Neural progenitor cell (in vitro differentiated cells): ENCODE measurements at regions not wholly inside any gene's neighbourhood (a gene's known extent, or its start where the extent isn't known, plus 50 kb on each side); places are given as distances from the start of the nearest gene placed in this dataset.

Source experiments
- DNase-seq: peaks from one replicate; pipeline ENCODE4 v3.0.0-alpha.2; 2016; ENCODE audit warnings: low spot score
- H2AFZ ChIP-seq: fragments of 200-600 bp; sonication (generic); replicated peaks from 2 replicates; pipeline ENCODE4 v1.6.1; 2016; ENCODE audit warnings: antibody characterized with exemption
- H3F3A ChIP-seq: fragments of 200-600 bp; sonication (generic); 2 replicates; pipeline ENCODE4 v1.6.1; 2016; ENCODE audit warnings: antibody characterized with exemption, low read depth
- H3K27ac ChIP-seq: fragments of 200-600 bp; sonication (generic); 2 replicates; pipeline ENCODE4 v1.5.1; 2016; ENCODE audit warnings: mild to moderate bottlenecking
- H3K27me3 ChIP-seq: fragments of 200-600 bp; sonication (generic); 2 replicates; pipeline ENCODE4 v1.6.1; 2016; ENCODE audit warnings: mild to moderate bottlenecking, moderate library complexity
- H3K36me3 ChIP-seq: fragments of 200-600 bp; sonication (generic); 2 replicates; pipeline ENCODE4 v1.5.1; 2016
- H3K4me1 ChIP-seq: fragments of 200-600 bp; sonication (generic); 2 replicates; pipeline ENCODE4 v1.6.1; 2016; ENCODE audit warnings: mixed run types
- H3K4me2 ChIP-seq: fragments of 200-600 bp; sonication (generic); 2 replicates; pipeline ENCODE4 v1.6.1; 2016
- H3K4me3 ChIP-seq: fragments of 200-600 bp; sonication (generic); 2 replicates; pipeline ENCODE4 v1.5.1; 2016
- H3K79me2 ChIP-seq: fragments of 200-600 bp; sonication (generic); 2 replicates; pipeline ENCODE4 v1.6.1; 2016; ENCODE audit warnings: low read depth
- H3K9ac ChIP-seq: fragments of 200-600 bp; sonication (generic); 2 replicates; pipeline ENCODE4 v1.6.1; 2016
- H3K9me3 ChIP-seq: fragments of 200-600 bp; sonication (generic); 2 replicates; pipeline ENCODE4 v1.5.1; 2016; ENCODE audit warnings: low read depth
- H4K20me1 ChIP-seq: fragments of 200-600 bp; sonication (generic); 2 replicates; pipeline ENCODE4 v1.6.1; 2016; ENCODE audit warnings: low read depth
- H3K27ac Mint-ChIP-seq: 3 replicates; pipeline ENCODE4 v1.8.0; 2021; ENCODE audit warnings: mixed read lengths
- H3K27me3 Mint-ChIP-seq: 2 replicates; pipeline ENCODE4 v1.8.0; 2022; ENCODE audit warnings: low read depth, mild to moderate bottlenecking, inconsistent platforms, moderate library complexity, mixed read lengths; ENCODE audit not compliant: insufficient read depth
- H3K36me3 Mint-ChIP-seq: 3 replicates; pipeline ENCODE4 v1.8.0; 2021; ENCODE audit warnings: mixed read lengths
- H3K4me1 Mint-ChIP-seq: 3 replicates; pipeline ENCODE4 v1.8.0; 2021; ENCODE audit warnings: mixed read lengths
- H3K4me3 Mint-ChIP-seq: 3 replicates; pipeline ENCODE4 v1.8.0; 2021; ENCODE audit warnings: mild to moderate bottlenecking, moderate library complexity, mixed read lengths
- H3K9me3 Mint-ChIP-seq: 3 replicates; pipeline ENCODE4 v1.8.0; 2020; ENCODE audit warnings: mixed read lengths
- CTCF ChIP-seq: fragments of 200-600 bp; sonication (generic); IDR thresholded peaks from 2 replicates; pipeline ENCODE4 v1.5.1; 2017; ENCODE audit warnings: antibody characterized with exemption, mild to moderate bottlenecking
- EZH2 ChIP-seq: fragments of 200-600 bp; sonication (generic); IDR thresholded peaks from 2 replicates; pipeline ENCODE4 v1.6.1; 2017; ENCODE audit warnings: antibody characterized with exemption, mild to moderate bottlenecking, moderate library complexity
- EZH2phosphoT487 ChIP-seq: fragments of 200-600 bp; sonication (generic); IDR thresholded peaks from 2 replicates; pipeline ENCODE4 v1.6.1; 2017; ENCODE audit warnings: antibody characterized with exemption

GRCh38 chr5:54360925-54361662 is 50.7 kb upstream of the ARL15 start:
- no peaks in the 10 kb centered on the region for H3K27me3 ChIP-seq
- no peaks in the 10 kb centered on the region for H4K20me1 ChIP-seq
- no peaks in the 10 kb centered on the region for H3K36me3 ChIP-seq
- H3K9me3 ChIP-seq: no peaks in the 10 kb centered on the region
- no peak overlapping the region for H3K9ac ChIP-seq
- H3F3A ChIP-seq: no peaks in the 10 kb centered on the region
- Mint-ChIP-seq H3K36me3 (no peaks in the 10 kb centered on the region), H3K27ac (no peak overlapping the region), H3K9me3 (peaks cover under 1% of the 10 kb centered on the region), H3K4me3 (no peak overlapping the region), H3K4me1 (peaks cover 2% of the 10 kb centered on the region), H3K27me3 (peaks cover 3% of the 10 kb centered on the region)
- TF ChIP-seq EZH2phosphoT487: no peak
- TF ChIP-seq EZH2: no peak
- no peak for TF ChIP-seq CTCF
- H3K4me1 ChIP-seq: peaks cover 13% of the 10 kb centered on the region
- H3K27ac ChIP-seq: no peak overlapping the region
- H2AFZ ChIP-seq: no peak overlapping the region
- peak overlapping the region; percentile 15 for H3K4me2 ChIP-seq
- H3K79me2 ChIP-seq: no peaks in the 10 kb centered on the region
- no peak overlapping the region for H3K4me3 ChIP-seq
- DNase-seq: no peak
